K562 (cell line): ENCODE measurements at regions not wholly inside any gene's neighbourhood (a gene's known extent, or its start where the extent isn't known, plus 50 kb on each side); places are given as distances from the start of the nearest gene placed in this dataset.

ENCODE experiments used
- ATAC-seq: fragments of 200-7000 bp; cut with Tn5 transposase; 3 replicates; pipeline ENCODE4 v1.9.1; 2020; ENCODE audit warnings: moderate library complexity
- BruUV-seq: library from RNA; stranded (reverse); fragments of 400-500 nt; replicated peaks from 2 replicates; lab custom pipeline; 2021; lab: Mats Ljungman, UMichigan
- CTCF ChIA-PET: fragments of 300-600 bp; formaldehyde crosslinking; extraction: SDS; loops from one replicate; lab custom pipeline; 2021; ENCODE audit warnings: low intra/inter-chr PET ratio; lab: Yijun Ruan, JAX
- POLR2A ChIA-PET: fragments of 300-600, 350-650 bp; sonication (Branson Sonifier 250); formaldehyde crosslinking; extraction: SDS; loops from one replicate; lab custom pipeline; 2021; ENCODE audit warnings: antibody characterized with exemption, inconsistent platforms; lab: Yijun Ruan, JAX
- DNase-seq, 4 experiments: peaks; one replicate each; pipeline versions ENCODE4 v3.0.0 to v3.0.0-alpha.2; 2011 to 2018; ENCODE audit warnings: low spot score in 3 of 4, mixed read lengths in 3 of 4; ENCODE audit errors: extremely low read depth in 1 of 4
- FAIRE-seq: peaks from 2 replicates; lab custom pipeline; 2011; peaks lifted over from hg19 to GRCh38; lab: Jason Lieb, UNC
- H2AFZ ChIP-seq: 2 replicates; pipeline ENCODE4 v1.6.0; 2011; ENCODE audit warnings: low read depth, low read length, control low read depth, inconsistent platforms
- H3K27ac ChIP-seq: fragments of 200-600 bp; 3 replicates; pipeline ENCODE4 v1.8.0; 2011; ENCODE audit warnings: low read depth, mild to moderate bottlenecking, control low read depth, inconsistent platforms, low read length, moderate library complexity, mixed read lengths; ENCODE audit errors: extremely low read depth
- H3K27me3 ChIP-seq, 2 experiments: fragments of 300-600 bp in 1 of 2; 2 replicates in 1 of 2; 3 replicates in 1 of 2; pipeline versions ENCODE4 v1.6.0 to v1.8.0; 2011; ENCODE audit warnings: inconsistent platforms in 2 of 2, low read length in 2 of 2, mild to moderate bottlenecking in 1 of 2, mixed read lengths in 1 of 2, moderate library complexity in 1 of 2; ENCODE audit not compliant: control insufficient read depth in 2 of 2, insufficient read depth in 2 of 2
- H3K36me3 ChIP-seq: fragments of 300-600 bp; 3 replicates; pipeline ENCODE4 v1.8.0; 2011; ENCODE audit warnings: mild to moderate bottlenecking, low read length, inconsistent platforms; ENCODE audit not compliant: control insufficient read depth, insufficient read depth
- H3K4me1 ChIP-seq, 2 experiments: fragments of 200-600 bp in 1 of 2; replicated peaks in 1 of 2; 2 replicates in 1 of 2; 3 replicates in 1 of 2; pipeline versions ENCODE4 v1.5.1 to v1.8.0; 2011; ENCODE audit warnings: inconsistent platforms in 2 of 2, low read length in 2 of 2, mild to moderate bottlenecking in 1 of 2, mixed read lengths in 1 of 2, moderate library complexity in 1 of 2; ENCODE audit not compliant: control insufficient read depth in 2 of 2, insufficient read depth in 2 of 2
- H3K4me2 ChIP-seq: 2 replicates; pipeline ENCODE4 v1.6.1; 2011; ENCODE audit warnings: low read length, control low read depth, inconsistent platforms, mixed read lengths; ENCODE audit not compliant: insufficient read depth
- H3K4me3 ChIP-seq: fragments of 200-600 bp; sonication (generic), shearing (Covaris generic); 2 replicates; pipeline ENCODE4 v1.5.1; 2016; ENCODE audit warnings: control low read depth, inconsistent platforms
- H3K79me2 ChIP-seq: fragments of 200-600 bp; 3 replicates; pipeline ENCODE4 v1.8.0; 2011; ENCODE audit warnings: low read length, inconsistent platforms; ENCODE audit not compliant: control insufficient read depth, insufficient read depth
- H3K9ac ChIP-seq, 2 experiments: 2 replicates each; pipeline versions ENCODE4 v1.6.0 to v1.6.1; 2011; ENCODE audit warnings: low read depth in 2 of 2, low read length in 2 of 2, control low read depth in 1 of 2, inconsistent platforms in 1 of 2, mild to moderate bottlenecking in 1 of 2, mixed read lengths in 1 of 2; ENCODE audit not compliant: insufficient read depth in 1 of 2
- H3K9me1 ChIP-seq: one replicate; pipeline ENCODE4 v1.6.0; 2011; ENCODE audit warnings: inconsistent platforms, mild to moderate bottlenecking, low read length, moderate library complexity; ENCODE audit not compliant: control insufficient read depth, insufficient read depth
- H3K9me3 ChIP-seq: replicated peaks from 2 replicates; pipeline ENCODE4 v1.5.1; 2011; ENCODE audit warnings: low read depth, low read length, inconsistent platforms; ENCODE audit not compliant: control insufficient read depth, insufficient read depth
- H4K20me1 ChIP-seq: replicated peaks from 2 replicates; pipeline ENCODE4 v1.6.1; 2011; ENCODE audit warnings: low read length, inconsistent platforms, mixed read lengths; ENCODE audit not compliant: control insufficient read depth, insufficient read depth
- ARID4B ChIP-seq: sonication (generic); formaldehyde crosslinking; IDR thresholded peaks from 2 replicates; pipeline ENCODE4 v1.8.0; 2022; ENCODE audit warnings: mild to moderate bottlenecking, missing genetic modification reagents
- BRF1 ChIP-seq: IDR thresholded peaks from 3 replicates; pipeline ENCODE4 v1.6.1; 2011; ENCODE audit warnings: borderline replicate concordance, mild to moderate bottlenecking; ENCODE audit not compliant: insufficient read length; ENCODE audit errors: extremely low read depth
- GMEB1 ChIP-seq: fragments of 250-450 bp; sonication (Bioruptor Pico); IDR thresholded peaks from 2 replicates; pipeline ENCODE4 v1.4.0; 2020; ENCODE audit warnings: mild to moderate bottlenecking
- IRF9 ChIP-seq: fragments of 450-650 bp; IDR thresholded peaks from 2 replicates; pipeline ENCODE4 v1.6.1; 2016; ENCODE audit warnings: missing biosample characterization, missing genetic modification characterization
- PHTF2 ChIP-seq: fragments of 250-450 bp; sonication (Bioruptor Pico); IDR thresholded peaks from 2 replicates; pipeline ENCODE4 v1.5.0; 2021; ENCODE audit warnings: mild to moderate bottlenecking
- SREBF1 ChIP-seq: fragments of 150-350 bp; IDR thresholded peaks from 2 replicates; pipeline ENCODE4 v1.6.1; 2014; ENCODE audit warnings: antibody characterized with exemption, low read depth, low read length, borderline replicate concordance
- TAF15 ChIP-seq: fragments of 200-400 bp; formaldehyde crosslinking; IDR thresholded peaks from 2 replicates; pipeline ENCODE4 v1.6.1; 2017; ENCODE audit warnings: mild to moderate bottlenecking, low read depth, low read length, moderate library complexity
- TEAD2 ChIP-seq: fragments of 450-650 bp; IDR thresholded peaks from 2 replicates; pipeline ENCODE4 v1.6.1; 2016; ENCODE audit warnings: missing genetic modification characterization, control low read depth, missing compliant biosample characterization
- TRIM24 ChIP-seq, 2 experiments: fragments of 450-650 bp; IDR thresholded peaks; 2 replicates each; pipeline ENCODE4 v1.6.1; 2016
- ZBTB8A ChIP-seq: fragments of 450-650 bp; IDR thresholded peaks from 2 replicates; pipeline ENCODE4 v1.6.1; 2018; ENCODE audit warnings: mild to moderate bottlenecking, moderate library complexity; ENCODE audit not compliant: partially characterized antibody
- ZNF282 ChIP-seq: sonication (generic); formaldehyde crosslinking; IDR thresholded peaks from 2 replicates; pipeline ENCODE4 v1.8.1; 2023; ENCODE audit warnings: missing genetic modification reagents
- ZNF384 ChIP-seq: IDR thresholded peaks from 2 replicates; pipeline ENCODE4 v1.6.1; 2012; ENCODE audit warnings: low read depth, low read length, improper control_type of control experiment
- ZNF436 ChIP-seq: fragments of 250-450, 450-650 bp; sonication (Bioruptor Pico); formaldehyde crosslinking; IDR thresholded peaks from 2 replicates; pipeline ENCODE4 v1.7.0; 2020; ENCODE audit warnings: mild to moderate bottlenecking
- WGBS: fragments of 100-300 bp; shearing (Covaris generic); methylation state at CpG from one replicate; pipeline ENCODE4 v1.1.6; 2016; ENCODE audit warnings: low coverage, mixed read lengths; ENCODE audit not compliant: insufficient coverage; ENCODE audit errors: missing lambda C conversion rate; 5-methylcytosine and 5-hydroxymethylcytosine counted together
- in situ Hi-C: fragments of 300-500 bp; cut with MboI; formaldehyde crosslinking; loops from 4 replicates; pipeline ENCODE4 v1.15.0; 2018; ENCODE audit warnings: inconsistent platforms, mixed read lengths
- intact Hi-C: fragments of 100-400 bp; cut with micrococcal nuclease; formaldehyde crosslinking; loops from 2 replicates; pipeline ENCODE4 v1.14.2; 2022
- TF ChIP-seq, protein P1 (sequence below): fragments of 250-450 bp; sonication (Bioruptor Pico); IDR thresholded peaks from 2 replicates; pipeline ENCODE4 v1.5.0; 2021; ENCODE audit warnings: mild to moderate bottlenecking, moderate library complexity

DNA sequence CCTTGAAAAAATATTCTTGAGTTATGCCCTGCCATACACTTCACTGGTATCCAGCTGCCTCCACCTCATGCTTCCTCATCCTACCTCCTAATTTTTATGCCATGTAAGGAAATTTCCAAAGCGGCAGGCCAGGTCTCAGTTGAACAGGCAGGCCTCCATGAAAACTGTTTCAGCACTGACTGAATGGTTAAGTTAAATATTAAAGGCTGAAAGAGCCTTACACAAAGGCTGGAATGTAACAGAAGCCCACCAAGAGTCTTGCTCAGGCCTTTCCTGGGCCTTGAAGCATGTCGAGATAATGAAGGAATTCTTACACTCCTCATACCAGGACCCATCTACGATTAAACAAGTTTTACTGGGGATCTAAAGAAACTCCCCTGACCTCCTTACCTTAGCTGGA is 359.6 kb upstream of the NOCT start:
- Histone ChIP-seq H4K20me1 (no peaks in the 10 kb centered on the region), H3K27ac (no peak overlapping the region), H3K27me3 (no peaks in the 10 kb centered on the region), H3K9ac (no peak overlapping the region), H2AFZ (peak overlapping the region; percentile 40), H3K4me1 (no peaks in the 10 kb centered on the region; a peak in 1 of 5 replicates), H3K9me3 (no peaks in the 10 kb centered on the region), H3K4me3 (no peak overlapping the region), H3K79me2 (no peaks in the 10 kb centered on the region), H3K36me3 (no peaks in the 10 kb centered on the region), H3K4me2 (no peak overlapping the region), H3K9me1 (no peaks in the 10 kb centered on the region)
- POLR2A ChIA-PET = no interaction called here
- no peak for DNase-seq
- ATAC-seq = no peak
- no TSS peak for BruUV-seq
- CTCF ChIA-PET = no interaction called here
- intact Hi-C loops = no loop called here
- in situ Hi-C loops = no loop called here
- no peak for FAIRE-seq
- WGBS = 27% methylated on average over 3 of the region's 3 CpGs
- TF ChIP-seq GMEB1 = no peak
- no peak for TF ChIP-seq ZNF384
- TF ChIP-seq PHTF2 (CRISPR knock-in tag) = no peak
- TF ChIP-seq, protein P1, sequence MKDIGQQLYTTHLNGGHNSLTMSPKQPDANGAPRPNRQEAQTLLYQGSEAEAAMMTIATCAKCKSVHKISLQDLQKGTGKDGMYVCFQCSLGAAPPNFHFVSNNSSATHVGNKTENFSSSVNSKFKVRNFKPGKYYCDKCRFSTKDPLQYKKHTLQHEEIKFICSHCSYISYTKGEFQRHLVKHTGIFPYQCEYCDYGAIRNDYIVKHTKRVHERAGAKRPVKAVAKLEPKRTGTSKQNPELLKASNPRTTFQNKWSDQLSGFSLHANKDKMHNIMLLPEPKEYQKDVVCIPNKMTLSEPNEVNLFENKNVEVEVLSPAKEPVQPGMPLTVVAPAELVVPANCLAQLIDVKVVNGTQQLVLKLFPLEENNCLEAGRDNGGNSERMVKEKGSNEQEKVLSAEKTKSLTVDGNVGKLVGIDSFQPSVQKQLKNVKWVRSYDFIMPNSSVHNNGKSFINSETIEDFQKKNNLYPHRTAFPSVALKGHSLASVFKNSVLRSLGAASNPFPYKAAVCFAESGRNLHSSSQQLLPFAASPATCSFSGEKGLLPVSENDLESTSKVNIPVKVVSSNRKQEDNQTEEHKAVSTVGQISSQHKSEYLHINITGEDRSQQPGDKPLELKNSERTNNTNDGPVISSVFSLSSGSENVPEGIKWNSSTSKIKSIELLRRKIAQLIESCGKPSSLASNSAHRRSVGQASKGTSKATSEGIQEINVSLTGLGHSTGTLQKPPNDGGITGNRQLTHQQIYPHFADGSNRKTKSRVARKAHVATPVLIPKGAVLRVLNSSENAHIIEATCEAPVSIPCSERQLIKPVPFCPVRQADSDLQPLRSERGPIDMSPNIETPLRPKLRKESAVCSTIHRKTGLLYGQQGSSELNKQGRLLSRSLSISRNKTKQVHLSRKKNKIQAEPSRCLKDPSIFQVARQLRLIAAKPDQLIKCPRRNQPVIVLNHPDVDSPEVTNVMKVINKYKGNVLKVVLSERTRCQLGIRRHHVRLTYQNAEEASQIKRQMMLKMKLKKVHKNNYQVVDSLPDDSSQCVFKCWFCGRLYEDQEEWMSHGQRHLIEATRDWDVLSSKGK = no peak
- no peak for TF ChIP-seq TEAD2 (tag)
- TF ChIP-seq ZNF282 (CRISPR knock-in tag) = no peak
- no peak for TF ChIP-seq IRF9 (tag)
- TF ChIP-seq SREBF1 = no peak
- TF ChIP-seq TAF15 = no peak
- no peak for TF ChIP-seq BRF1
- no peak for TF ChIP-seq ARID4B (CRISPR knock-in tag)
- no peak for TF ChIP-seq ZBTB8A
- no peak for TF ChIP-seq ZNF436 (CRISPR knock-in tag)
- TF ChIP-seq TRIM24 (IDR thresholded peaks at IDR 0.05) = no peak
